ENCODE measurements at regions not wholly inside any gene's neighbourhood (a gene's known extent, or its start where the extent isn't known, plus 50 kb on each side); places are given as distances from the start of the nearest gene placed in this dataset.
"Not testable (repeated sequence)": the region's sequence is repeated elsewhere in the genome, so short reads cannot be mapped to it uniquely, and the experiment has no call there.

DNA sequence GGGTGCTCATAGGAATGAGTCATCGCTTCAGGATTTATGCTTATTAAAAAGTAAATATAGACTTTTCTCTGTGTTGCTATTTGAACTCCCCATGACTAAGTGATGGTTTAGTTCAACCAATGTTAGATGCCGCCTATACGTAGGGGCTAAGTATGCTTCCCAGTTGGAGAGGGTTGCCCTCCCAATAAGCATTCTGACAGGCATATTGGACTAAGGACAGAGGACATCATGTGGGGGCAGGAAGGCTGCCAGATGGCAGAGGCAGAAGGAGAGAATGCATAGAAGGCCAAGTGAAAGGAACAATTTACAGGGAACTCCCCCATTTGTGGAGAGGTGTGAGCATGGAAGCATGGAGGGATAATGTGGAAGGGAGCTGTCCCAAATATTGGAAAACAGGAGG, 318.4 kb upstream of the OBI1 start:
- no peak for DNase-seq

DNA sequence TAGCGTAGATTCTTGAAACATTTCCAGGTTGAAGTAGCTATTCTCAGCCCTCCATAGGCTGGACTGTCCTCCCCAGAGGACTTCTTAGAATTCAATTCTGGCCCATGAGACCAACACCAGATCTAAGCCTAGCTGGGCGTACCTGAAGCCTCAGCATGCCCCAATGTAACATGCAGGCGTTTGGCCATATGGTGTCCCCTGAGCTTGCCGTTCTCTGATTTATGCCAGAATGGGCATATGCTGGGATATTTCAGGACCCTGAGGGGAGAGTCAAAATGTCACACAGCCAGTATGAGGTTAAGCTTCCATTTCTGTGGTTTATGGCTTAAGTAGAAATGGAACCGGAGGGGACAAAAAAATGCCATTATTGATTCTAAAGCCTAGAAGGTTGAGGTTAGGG, 317.7 kb upstream of the OBI1 start:
- no peak for DNase-seq

DNA sequence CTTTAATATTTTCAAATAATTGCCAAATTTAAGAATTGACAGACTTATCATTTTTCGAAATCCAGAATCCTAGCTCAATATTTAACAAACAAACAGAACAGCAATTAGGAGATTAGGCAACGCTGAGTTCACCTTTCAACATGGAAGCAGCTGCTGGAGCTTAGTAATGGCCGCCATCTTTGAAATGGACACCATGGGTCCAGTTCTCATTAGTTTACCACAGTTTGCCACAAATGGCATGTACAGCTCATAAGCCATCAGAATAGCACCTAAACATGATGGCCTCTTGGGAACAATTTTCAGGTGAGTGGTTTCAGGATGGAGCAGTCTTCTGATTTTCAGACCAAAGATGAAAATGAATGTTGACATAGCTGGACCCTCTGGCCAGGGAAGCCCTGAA, 313.6 kb upstream of the OBI1 start:
- DNase-seq: no peak

DNA sequence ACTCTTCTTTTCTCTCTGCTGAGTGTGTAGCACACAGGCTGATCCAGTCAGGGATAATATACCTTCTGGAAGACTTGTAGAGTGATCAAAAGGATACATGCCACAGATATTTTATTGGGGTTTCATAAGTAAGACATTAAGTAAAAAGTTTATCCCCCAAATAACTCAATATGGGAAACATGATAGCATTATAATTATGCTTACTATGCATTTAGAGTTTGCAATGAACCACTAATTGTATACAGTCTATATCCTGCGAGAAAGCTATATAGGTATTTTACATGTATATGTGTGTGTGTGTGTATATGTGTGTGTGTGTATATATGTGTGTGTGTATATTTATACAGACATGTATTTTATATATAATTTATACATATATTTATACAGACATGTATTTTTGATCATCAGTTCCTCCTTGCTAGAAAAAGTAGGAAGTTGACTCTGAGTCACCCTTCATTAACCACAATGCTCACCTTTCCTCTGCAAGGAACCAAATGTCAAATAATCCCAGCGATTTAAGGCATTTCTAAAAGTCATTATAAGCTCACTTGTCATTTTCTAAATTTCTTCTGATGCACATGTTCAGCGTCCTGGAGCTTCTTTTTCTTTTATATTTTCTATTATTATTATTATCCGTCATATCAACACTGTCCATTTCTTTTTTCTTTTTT, 312.5 kb upstream of the OBI1 start:
- DNase-seq: no peak

DNA sequence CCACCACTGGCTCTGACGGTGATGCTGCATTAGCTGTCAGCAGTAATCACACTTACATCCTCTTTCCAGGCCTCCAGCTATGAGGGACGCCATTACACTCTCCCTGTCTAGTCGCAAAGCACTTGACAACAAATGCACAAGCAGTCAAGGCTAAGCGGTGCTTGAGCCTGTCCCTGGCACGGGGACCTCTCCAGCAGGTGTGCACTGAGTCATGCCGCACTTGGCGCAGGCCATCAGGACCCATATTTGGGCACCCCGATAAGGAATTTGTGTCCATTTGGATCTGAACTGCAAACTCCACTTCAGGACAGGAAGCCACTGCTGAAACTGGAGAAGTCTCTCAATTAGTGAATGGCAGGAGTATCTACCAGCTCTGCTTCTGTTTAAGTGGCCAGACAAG, 301.9 kb upstream of the OBI1 start:
- DNase-seq: no peak

DNA sequence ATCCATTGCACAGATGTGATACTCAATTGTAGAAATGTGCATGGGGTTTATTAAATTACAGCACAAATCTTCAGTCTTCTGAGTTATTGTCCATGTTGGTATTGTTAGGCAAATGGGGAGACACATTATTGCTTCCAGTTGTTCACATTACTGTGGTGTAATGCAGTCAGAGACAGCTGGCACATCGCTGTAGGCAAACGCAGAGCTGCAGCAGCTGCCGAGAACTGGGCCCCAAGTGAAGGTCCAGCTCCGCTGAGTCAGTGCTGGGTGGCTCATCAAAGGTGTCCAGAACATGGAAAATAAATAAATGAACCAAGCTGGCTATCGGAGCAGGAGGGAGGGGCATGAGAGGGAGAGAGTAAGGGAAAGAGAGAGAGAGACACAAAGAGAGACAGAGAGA, 299.1 kb upstream of the OBI1 start:
- DNase-seq: no peak

DNA sequence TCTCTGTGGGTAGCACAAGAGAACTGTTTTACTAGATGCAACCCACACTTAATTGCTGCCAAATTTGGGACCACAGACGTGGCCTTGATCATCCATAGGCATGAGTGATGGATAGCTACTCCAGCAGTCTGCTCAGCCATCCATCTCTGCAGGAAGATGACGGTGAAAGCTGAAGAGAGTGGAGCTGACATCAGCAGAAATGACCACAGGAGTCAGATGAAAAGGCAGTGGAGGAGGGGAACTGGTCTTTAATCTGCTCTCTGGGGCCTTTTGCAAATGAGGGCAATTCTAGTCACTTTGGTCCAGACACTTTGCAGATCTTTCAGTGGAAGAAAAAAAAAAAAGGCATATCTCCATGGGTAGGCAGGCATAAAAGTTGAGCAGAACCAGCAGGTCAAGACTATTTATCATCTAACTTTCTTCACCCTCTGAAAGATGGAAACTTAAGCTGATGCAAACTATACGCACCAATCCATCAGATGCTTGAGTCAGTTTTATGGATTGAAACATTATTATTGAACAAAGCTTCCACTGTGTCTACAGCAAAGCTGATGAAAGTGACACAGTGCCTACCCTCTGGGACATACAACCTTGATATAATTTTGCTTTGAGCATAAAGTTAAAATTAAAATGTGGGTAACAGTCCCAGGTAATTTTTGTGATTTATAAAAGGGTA, 281.6 kb upstream of the OBI1 start:
- DNase-seq: no peak

DNA sequence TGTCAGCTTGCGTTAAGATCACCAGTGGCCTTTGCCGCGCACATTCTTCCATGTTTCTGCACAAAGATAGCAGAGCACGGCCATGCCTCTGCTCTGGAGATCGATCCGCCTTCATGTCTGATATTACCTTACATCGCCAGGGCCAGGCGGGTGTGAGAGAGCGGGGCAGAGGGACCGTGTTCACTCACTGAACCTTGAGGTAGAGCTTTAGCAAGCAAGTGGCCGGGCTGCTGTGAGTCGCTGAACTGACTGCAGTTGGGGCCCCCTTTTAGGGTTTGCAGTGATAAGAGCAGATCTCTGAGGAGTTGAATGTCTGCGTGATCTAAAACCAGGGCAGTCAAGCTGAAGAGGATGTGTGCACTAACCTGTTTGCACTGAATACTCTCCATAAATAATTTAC, 275.4 kb upstream of the OBI1 start:
- DNase-seq: no peak

DNA sequence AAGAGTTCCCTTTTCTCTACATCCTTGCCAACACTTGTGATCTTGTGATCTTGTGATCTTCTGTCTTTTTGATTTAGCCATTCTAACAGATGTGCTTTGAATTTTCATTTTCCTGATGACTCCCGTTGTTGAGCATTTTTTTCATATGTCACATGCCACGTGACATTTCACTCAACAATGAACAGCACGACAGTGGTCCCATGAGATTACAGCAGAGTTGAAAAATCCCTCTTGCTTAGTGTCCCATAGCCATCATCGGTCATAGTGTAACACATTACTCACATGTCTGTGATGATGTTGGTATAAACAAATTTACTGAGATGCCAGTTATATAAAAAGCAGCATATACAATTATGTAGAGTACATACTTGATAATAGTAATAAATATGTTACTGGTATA, 256.1 kb upstream of the OBI1 start:
- DNase-seq: no peak

DNA sequence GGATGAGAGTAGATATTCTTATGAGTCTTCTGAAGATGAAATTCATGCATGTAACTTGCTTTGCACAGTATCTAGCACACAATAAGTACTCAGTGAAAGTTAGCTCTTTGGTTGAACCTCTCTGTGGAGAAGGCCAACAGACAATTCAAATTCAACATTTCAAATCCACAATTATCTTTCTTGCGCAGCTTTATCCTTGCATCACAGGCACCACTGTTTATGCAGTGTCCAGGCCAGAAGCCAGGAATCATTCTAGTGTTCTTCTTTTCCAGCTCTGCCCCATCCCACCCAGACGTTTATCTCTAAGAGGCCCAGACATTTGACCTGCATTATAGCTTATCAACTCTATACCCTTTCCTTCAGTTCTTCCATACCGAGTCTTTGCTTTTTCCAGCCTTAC, 254.7 kb upstream of the OBI1 start:
- no peak for DNase-seq

DNA sequence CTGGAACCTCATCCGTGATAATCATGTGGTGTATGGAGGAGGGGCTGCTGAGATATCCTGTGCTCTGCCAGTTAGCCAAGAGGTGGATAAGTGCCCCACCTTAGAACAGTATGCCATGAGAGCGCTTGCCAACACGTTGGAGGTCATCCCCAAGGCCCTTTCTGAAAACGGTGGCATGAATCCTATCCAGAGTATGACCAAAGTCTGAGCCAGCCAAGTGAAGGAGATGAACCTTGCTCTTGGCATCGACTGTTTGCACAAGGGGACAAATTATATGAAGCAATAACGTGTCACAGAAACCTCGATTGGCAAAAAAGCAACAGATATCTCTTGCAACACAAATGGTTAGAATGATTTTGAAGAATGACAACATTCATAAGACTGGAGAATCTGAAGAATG, 251.2 kb upstream of the OBI1 start:
- no peak for DNase-seq

DNA sequence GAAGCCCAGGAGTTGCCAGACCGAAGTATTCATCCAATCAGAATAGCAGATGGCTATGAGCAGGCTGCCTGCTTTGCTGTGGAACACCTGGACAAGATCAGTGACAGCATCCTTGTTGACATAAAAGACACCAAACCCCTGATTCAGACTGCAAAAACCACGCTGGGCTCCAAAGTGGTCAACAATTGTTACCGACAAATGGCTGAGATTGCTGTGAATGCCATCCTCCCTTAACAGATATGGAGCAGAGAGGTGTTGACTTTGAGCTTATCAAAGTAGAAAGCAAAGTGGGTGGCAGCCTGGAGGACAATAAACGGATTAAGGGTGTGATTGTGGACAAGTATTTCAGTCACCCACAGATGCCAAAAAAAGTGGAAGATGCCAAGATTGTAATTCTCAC, 250.3 kb upstream of the OBI1 start:
- DNase-seq: no peak

DNA sequence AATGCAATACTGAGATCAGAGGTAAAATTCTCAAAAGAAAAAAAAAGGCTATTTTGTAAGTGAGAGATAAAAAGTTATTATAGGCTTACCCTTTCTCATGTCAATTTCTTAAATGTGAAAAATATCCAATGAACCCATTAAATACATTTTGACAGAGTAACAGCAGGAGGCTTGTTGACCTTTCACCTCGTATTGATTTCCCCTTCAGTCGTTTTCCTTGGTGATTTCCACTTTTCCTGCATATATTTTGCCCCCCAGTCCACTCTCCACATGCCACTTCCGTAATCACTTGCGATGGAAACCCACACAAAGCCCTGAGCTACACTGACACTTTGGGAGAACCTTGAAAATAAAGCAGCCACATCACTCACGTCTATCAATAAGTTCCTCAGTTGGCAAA, 248.1 kb upstream of the OBI1 start:
- no peak for DNase-seq

DNA sequence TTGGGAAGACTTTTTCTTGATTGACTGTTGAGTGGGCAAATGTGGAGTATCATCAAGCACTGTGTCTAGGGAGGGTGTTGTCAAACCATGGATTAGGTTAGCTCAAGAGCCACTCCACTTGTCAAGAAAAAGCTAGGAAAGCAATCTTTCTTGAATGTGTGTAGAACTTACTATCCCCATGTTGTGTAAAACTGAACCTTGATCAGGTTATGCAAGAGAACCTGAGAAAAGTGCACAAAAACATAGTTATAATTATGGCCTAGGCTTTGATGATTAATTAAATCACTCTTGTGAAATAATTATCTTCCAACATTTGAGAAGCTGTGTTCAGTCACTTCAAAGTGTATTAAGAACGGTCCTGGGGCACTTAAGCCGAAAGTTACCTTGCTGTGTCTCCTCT, 238.2 kb upstream of the OBI1 start:
- no peak for DNase-seq

DNA sequence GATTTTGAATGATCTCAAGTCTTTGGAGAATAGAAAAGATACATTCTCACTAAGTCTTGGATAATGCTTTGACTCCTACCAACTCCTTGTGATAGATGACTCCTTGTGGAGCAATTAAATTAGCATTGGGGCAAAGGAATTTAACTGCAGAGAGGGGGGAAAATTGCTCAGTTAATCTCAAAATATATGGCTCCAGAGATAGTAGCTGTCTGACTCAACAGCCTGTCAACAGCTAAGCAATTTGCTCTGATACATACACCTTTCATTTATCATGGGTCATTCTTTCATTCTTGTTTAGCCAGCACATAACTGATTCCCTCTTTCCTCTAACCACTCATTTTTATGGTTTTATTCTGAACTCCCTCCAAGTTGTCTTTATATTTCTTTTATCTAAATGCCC, 225.6 kb upstream of the OBI1 start:
- DNase-seq: no peak

DNA sequence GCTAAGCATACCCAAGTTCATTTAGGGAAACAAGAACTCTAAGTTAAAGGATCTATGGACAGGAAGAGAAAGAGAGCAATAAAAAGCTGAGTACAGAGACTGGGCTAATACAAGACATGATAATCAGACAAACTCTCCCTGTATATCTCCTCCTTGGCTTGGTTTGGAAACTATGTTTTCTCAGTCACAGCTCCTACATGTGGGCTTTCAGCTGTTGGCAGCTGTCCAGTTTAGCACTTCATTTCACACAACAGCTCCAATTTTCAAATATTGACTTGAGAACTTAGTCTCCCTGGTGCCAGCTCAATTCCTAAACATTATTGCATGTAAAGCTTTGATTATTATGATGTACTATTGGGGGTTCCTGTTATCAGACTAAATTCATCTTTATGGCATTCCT, 222.8 kb upstream of the OBI1 start:
- DNase-seq: no peak

DNA sequence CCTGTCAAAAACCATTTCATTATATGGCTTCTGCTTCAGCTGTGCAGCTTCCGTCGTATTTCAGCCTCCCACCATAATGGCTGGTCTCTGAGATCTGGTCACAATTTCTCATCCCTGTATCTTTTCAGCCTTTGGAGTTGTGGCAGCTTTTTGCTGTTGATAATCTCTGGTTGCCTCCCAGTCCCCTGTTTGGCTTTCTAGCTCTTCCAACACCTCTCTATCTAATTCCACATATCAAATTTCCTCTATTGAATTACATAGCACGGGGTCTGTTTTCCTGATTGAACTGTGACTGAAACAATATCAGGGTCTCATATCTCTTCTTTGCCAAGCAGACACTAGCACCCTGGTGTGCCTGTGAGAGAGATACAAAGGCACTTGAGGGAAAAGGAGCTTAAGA, 222.1 kb upstream of the OBI1 start:
- no peak for DNase-seq

DNA sequence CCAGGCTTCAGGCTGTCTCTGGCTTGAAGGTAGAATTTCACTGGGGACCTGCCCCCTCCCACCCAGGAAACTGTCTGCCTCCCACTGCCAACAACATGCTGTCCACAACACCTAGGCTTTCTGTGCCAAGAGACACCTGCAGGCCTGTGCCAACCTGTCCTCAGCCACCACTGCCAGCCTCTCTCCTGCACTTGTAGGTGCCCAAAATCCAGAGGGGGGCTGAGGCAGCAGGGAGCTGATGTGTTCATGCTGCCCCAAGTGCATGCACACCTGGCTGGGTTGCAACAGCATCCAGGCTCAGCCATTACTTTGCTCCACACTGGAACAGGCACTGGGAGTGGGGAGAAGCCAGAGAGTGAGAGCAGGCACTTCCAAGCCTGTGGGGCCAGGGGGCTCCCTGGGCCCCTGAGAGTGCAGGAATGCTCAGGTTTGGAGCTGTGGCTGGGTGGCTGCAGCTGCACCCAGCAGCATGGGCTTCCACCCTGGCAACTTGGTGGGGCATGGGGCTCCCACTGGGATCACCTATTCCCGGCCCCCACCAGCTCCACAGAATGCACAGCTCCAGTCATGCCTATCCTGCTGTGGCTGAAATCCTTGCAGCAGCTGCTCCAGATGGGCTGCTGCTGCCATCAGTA, 218.1 kb upstream of the OBI1 start:
- DNase-seq: no peak

DNA sequence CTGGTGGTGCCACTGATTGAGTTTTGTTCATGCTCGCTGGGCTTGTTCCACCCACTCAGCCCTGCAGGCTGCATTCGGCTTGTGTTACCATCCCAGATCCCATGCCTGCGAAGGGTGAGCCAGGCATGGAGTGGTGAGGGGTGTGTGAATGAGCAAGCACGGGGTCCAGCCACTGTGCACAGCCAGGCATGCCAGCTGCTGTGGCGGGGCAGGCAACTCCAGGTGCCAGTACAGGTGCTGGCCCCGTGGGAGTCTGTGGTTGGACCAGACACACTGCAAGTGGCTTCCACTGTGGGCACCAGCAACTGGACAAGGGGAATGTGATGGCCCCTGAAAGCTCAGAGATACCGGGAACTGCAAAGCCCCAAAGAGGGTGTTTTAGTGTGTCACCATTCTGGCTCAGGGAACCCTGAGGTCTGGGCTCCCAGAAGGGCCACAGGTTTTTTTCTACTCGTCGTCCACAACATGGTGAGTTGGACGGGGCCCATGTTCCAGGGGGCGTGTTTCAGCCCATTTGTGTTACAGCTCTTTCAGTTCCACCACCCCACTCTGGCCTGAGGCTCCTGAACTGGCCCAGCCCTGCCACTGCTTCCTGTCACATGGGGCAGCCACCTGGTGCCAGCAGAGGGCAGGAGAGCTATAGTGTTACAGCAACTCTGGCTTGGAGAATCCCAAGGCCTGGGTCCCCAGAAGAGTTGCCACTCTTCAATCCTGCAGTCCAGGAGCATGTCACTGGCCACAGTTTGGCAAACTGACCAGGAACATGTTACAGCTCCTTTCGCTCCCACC, 217.0 kb upstream of the OBI1 start:
- DNase-seq: no peak

DNA sequence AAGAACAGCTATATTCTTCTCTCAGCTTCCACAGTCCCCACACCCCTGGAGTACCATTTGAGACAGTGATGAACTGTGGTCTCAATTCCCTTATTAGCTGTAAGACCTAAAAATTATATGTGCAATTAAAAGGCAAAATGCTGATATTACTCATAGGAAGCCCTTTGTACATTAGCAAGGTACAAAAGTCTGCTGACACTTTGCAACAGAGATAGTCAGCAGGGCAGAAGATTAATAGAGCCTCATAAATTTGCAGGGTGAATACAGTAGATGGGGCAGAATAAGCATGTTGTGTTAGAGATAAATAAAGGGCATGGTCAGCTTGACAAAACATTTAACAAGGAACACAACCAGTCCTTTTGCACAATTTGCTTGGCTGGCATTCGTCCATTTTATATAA, 210.0 kb upstream of the OBI1 start:
- no peak for DNase-seq

DNA sequence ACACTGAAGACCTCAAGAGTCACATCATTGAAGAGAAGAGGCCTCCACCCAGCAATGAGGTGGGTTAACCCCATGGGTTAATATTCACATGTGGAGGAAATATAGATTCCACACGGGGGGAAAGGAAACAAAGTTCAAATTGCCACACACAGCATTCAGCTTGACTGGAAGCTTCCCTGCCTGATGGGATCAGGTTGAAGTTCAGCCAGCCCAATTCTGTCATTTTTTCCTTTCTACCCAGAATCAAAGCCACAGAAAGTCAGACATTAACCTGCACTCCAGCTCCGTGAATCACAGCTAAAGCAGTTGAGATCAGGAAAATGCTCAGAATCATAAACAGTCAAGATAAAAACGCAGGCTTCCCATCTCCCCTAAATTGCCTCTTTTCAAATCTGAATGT, 208.7 kb upstream of the OBI1 start:
- DNase-seq: no peak

DNA sequence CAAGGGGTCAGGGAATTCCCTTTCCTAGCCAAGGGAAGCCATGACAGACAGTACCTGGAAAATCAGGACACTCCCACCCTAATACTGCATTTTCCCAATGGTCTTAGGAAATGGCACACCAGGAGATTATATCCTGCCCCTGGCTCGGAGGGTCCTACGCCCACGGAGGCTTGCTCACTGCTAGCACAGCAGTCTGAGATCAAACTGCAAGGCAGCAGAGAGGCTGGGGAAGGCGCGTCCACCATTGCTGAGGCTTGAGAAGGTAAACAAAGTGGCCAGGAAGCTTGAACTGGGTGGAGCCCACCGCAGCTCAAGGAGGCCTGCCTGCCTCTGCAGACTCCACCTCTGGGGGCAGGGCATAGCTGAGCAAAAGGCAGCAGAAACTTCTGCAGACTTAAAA, 207.1 kb upstream of the OBI1 start:
- not testable (repeated sequence) for DNase-seq

DNA sequence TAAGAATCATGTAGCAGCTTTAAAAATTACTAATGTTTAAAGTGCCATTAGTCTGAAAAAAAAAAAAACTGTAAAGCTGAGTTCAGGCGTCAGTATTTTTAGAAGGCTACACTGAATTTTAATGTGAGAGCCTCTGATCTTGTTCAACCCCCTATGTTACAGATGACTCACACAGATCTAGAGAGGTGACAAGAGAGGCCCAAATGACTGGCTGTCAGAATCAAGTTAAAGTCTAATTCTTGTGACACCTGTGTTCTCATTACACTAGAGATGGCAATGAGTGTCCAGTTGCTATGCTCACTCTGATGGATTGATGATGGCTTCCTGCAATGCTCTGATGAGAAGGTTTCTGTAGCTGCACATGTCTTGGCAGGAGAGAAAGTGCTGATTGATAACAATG, 203.5 kb upstream of the OBI1 start:
- no peak for DNase-seq

DNA sequence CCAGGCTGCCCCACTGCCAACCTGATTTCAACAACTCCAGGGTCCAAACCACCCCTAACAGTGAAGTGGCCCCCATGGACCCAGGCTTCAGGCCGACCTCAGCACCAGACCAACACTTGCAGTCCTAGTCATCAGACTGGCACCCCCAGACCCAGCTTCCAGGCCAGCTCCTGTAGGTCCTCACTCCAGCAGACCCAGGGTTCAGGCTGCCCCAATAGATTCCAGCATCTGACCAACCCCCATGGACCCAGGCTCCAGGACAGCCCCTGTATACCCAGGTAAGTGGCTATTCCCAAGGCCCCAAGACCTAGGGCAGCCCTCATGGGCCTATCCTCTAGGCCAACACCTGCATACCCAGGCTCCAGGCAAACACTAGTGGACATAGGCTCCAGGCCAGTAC, 193.8 kb upstream of the OBI1 start:
- DNase-seq: no peak
